ENCODE measurements at regions not wholly inside any gene's neighbourhood (a gene's known extent, or its start where the extent isn't known, plus 50 kb on each side); places are given as distances from the start of the nearest gene placed in this dataset.

DNA sequence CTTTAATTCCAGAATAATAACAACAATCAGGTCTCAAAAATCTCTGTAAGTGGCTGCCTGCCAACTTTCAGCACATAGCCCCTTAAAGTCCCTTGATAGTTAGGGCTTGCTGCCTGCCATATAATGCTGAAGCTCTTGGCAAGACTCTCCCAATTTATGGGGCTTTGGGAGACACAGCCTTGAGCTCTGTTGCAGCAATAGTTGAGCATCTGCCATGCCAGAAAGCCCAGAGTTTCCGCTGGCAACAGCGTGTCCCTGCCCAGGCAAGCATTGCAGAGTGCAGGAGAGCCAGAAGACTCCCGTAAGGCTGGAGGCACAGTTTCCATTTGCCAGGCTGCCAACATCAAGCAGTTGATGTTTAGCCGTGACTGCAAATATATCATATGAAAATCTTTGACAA lies 678.5 kb upstream of the NUDT12 start:
- TF ChIP-seq GATA2 (IDR thresholded peaks at IDR 0.05; ENCODE audit: low read depth, low read length) (no peak), GATA3 (IDR thresholded peaks at IDR 0.05; ENCODE audit: low read depth, low read length) (no peak)

DNA sequence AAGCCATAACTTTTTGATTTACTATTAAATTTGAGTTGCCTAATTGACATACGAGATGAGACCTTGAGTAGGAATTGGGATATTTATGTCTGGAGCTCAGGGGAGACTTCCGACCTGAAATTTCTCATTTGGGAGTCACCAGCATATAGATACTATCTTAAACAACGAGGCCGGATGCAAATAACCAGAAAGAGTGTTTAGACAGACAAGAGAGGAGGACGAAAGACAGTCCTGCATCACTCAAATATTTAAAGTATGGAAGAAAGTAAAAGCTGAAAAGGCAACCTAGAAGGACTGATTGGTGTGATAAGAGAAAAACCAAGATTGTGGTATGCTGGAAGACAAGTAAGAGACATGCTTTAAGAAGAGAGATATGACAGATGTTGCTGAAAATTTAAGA lies 675.0 kb upstream of the NUDT12 start:
- no peak for TF ChIP-seq GATA3 (IDR thresholded peaks at IDR 0.05; ENCODE audit: low read depth, low read length)
- no peak for TF ChIP-seq GATA2 (IDR thresholded peaks at IDR 0.05; ENCODE audit: low read depth, low read length)

DNA sequence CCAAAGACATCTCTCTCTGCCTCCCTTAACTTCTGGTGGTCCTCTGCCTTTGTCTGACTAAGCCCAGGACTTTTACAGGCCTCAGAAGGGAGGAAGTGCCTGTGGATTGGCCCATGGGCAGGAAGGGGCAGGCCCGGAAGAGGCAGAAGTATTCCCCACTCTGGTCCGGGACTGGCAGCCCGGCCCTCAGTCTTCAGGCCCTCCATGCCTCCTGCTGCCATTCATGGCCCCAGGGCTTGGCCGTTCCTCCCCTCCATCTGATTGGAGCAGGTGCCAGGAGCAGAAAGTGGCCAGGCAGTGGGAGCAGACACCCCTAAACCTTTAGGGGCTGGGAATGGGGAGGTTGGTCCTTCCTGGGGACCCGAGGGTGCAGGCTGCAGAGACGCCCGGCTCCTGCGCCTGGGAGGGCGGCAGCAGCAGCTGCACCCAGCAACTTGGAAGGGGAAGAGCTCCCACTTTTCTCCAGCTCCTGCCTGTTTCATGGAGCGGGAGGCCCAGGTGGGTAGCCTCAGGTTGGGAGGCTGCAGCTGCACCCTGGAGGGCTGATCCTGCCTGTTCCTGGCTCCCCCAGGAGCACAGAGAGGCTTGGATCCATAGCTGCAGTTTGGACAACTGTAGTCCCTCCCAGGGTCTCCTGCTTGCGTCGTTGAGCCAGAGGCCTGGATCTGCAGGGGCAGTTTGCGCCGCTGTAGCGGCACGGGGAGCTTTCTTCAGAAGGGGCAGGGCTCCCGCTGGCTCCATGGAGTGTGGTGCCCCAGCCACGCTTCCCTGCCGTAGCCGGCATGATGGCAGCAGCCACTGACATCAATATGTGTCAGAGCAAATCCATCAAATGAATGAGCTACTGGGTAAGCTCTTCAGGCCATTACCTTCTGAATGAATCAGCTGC lies 661.5 kb upstream of the NUDT12 start:
- TF ChIP-seq GATA2 (IDR thresholded peaks at IDR 0.05; ENCODE audit: low read depth, low read length) = no peak
- no peak for TF ChIP-seq GATA3 (IDR thresholded peaks at IDR 0.05; ENCODE audit: low read depth, low read length)

DNA sequence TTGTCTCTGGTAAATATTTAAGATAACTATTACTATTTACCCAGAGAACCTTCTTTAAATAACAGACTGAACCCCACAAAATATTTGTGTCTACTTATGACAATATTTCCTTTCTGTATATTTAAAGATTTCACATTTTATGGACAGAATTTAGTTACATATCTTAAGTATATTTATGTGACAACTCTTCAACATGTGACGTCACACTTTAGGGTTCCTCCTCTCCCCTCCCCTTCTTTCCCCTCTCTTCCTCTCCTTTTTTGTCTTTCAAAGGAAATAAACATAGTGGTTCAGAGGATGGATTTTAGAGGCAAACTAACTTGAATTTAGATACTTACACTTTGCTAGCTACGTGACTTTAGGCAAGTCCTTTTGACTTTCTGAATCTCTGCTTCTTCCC lies 655.6 kb upstream of the NUDT12 start:
- TF ChIP-seq GATA3 (IDR thresholded peaks at IDR 0.05; ENCODE audit: low read depth, low read length) = no peak

DNA sequence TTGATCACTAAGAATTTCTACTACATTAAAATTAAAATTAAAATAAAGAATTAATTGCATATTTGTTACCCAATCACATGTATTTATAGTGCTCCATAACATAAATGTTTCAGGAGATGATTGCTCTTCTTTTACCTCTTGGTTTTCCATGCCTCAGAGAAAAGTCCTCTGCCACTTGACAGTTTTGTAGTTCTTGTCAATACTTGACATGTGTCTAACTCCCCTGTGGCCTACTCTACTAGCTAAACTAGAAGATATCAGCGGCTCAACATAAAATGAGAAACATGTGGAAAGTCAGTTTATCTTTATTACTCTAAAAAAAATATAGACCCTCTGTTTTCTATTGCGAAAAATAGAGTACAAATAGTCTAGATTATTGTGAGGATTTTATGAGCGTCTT lies 650.6 kb upstream of the NUDT12 start:
- TF ChIP-seq GATA2 (IDR thresholded peaks at IDR 0.05; ENCODE audit: low read depth, low read length) = no peak
- no peak for TF ChIP-seq GATA3 (IDR thresholded peaks at IDR 0.05; ENCODE audit: low read depth, low read length)

DNA sequence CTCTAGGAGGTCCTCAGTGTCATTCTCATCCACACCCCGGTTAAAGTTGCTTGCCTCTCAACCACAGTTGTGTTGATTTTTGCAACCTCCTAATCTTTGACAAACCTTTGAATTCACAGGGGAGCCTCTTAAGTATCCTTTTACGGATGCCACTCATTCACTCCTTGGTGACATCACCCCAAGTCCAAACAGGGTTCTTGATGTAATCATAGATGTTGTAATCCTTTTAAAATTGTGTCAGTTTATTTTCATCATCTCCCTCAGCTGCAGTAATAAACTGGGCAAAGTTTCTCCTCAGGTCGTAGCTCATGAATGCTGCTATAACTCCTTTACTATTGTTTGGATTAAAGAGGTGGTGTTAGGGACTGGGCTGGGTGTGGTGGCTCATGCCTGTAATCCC lies 637.2 kb upstream of the NUDT12 start:
- no peak for TF ChIP-seq GATA2 (IDR thresholded peaks at IDR 0.05; ENCODE audit: low read depth, low read length)
- no peak for TF ChIP-seq GATA3 (IDR thresholded peaks at IDR 0.05; ENCODE audit: low read depth, low read length)

DNA sequence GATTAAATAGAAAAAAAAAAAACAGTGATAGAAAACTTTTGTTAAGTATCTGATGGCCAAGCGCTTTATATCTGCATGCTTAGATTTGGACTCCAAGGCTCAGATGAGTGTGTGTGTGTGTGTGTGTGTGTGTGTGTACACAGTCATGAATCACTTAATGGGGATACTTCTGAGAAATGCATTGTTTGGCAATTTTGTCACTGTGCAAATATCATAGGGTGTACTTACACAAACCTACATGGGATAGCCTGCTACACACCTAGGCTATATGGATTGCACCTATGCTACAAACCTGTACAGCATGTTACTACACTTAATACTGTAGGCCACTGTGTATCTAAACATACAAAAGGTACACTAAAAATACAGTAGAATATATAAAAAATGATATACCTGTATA lies 635.6 kb upstream of the NUDT12 start:
- no peak for TF ChIP-seq GATA2 (IDR thresholded peaks at IDR 0.05; ENCODE audit: low read depth, low read length)
- TF ChIP-seq GATA3 (IDR thresholded peaks at IDR 0.05; ENCODE audit: low read depth, low read length) = no peak

DNA sequence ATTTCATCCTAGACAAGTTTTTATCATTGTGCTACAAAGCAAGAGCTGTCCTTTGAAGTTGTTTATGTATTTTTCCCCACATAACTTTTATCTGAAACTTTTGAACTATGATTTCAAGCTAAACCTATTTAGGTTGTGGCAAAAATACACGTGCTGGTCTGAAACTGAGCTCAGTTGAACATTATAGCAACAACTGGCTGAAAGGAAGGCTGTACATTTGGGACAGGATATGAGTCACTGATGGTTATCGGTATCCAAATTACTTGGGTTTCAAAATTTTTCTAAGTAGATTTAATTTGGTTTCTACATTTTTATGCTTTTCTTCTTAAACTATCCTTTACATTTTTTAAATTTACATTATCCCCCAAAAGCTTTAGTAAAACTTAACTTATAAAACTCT lies 627.3 kb upstream of the NUDT12 start:
- TF ChIP-seq GATA2 (IDR thresholded peaks at IDR 0.05; ENCODE audit: low read depth, low read length) (no peak), GATA3 (IDR thresholded peaks at IDR 0.05; ENCODE audit: low read depth, low read length) (no peak)

DNA sequence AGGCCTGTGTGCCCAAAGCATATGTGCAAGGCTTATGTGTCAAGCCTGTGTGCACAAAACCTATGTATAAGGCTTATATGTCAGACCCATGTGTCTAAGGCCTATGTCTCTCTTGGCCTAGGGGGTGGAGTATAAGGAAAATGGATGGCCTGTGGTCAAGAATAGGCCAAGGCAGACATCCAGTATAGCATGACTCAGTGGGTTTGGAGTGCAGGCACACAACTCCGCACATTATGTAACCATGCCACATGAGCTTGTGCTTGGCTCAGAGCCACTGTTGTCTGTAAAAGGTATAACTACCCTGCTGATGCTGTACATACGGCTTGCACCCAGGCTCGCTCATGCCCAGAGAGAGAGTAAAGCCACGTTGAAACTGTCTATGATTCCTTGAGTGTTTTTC lies 626.4 kb upstream of the NUDT12 start:
- TF ChIP-seq GATA2 (IDR thresholded peaks at IDR 0.05; ENCODE audit: low read depth, low read length) (no peak), GATA3 (IDR thresholded peaks at IDR 0.05; ENCODE audit: low read depth, low read length) (no peak)

DNA sequence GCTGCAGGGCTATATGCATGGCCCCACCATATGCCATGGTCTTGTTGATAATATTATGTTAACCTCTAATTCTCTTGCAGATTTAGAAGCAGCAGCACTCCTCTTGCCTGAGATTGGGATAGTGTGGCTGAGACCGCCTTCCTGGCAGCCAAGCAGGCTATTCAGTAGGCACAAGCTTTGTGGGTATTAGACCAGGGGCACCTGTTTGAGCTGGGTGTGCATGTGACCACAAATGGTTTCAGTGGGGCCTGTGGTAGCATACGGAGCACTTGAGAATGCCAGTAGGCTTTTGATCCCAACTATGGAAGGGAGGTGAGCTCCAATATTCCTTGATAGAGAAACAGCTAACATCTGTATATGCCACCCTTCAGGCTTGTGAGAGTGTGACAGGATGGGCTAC lies 625.1 kb upstream of the NUDT12 start:
- TF ChIP-seq GATA2 (IDR thresholded peaks at IDR 0.05; ENCODE audit: low read depth, low read length) = no peak
- no peak for TF ChIP-seq GATA3 (IDR thresholded peaks at IDR 0.05; ENCODE audit: low read depth, low read length)

DNA sequence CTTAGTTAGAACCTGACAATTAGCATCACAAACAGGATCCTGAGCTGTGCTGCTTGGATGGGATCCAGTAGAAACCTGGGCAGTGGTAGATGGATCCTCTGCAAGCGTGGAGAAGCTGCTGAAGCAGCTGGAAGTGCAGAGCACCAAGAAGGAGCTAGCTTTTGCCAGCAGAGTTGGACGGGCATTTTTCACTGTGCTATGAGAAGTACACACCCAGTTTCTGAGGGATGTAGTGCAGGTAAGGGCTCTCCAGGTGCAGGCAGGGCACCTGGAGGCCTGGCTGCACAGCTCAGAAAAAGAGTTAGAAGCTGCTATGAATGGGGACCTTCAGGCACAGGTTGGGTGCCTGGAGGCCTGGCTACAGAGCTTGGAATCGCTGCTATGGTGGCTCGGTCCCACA lies 623.9 kb upstream of the NUDT12 start:
- TF ChIP-seq GATA3 (IDR thresholded peaks at IDR 0.05; ENCODE audit: low read depth, low read length) = no peak
- no peak for TF ChIP-seq GATA2 (IDR thresholded peaks at IDR 0.05; ENCODE audit: low read depth, low read length)

DNA sequence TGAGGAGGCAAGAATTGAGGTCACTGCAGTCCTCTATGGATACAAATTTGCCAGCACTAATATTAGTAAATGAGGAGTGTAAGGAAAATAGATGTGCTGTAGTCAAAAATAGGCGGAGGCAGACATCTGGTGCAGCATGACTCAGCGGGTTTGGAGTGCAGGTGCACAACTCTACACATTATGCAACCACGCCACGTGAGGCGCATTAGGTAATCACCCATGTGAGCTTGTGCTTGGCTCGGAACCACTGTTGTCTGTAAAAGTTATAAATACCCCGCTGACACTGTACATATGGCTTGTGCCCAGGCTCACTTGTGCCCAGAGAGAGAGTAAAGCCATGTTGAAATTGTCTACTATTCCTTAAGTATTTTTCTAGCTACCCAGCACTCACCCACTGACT lies 623.5 kb upstream of the NUDT12 start:
- TF ChIP-seq GATA3 (IDR thresholded peaks at IDR 0.05; ENCODE audit: low read depth, low read length) = no peak
- TF ChIP-seq GATA2 (IDR thresholded peaks at IDR 0.05; ENCODE audit: low read depth, low read length) = no peak

DNA sequence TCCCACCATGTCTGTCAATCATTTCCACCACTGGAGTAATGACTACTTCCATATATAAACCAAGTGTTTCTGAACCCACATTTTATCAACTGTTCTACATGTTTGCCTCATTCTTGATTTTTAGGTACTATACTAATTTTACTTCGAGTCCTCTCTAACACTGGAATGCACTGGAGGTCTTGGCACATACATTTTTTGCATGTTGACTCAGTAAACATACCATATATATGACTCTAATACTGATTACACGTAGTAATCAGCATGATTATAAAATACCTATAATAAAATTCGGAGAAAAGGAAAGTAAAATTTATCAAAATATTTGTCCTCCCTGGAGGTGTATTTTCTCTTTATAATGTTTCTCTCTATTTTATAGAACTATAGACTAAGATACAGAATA lies 621.7 kb upstream of the NUDT12 start:
- TF ChIP-seq GATA2 (IDR thresholded peaks at IDR 0.05; ENCODE audit: low read depth, low read length) = no peak
- no peak for TF ChIP-seq GATA3 (IDR thresholded peaks at IDR 0.05; ENCODE audit: low read depth, low read length)

DNA sequence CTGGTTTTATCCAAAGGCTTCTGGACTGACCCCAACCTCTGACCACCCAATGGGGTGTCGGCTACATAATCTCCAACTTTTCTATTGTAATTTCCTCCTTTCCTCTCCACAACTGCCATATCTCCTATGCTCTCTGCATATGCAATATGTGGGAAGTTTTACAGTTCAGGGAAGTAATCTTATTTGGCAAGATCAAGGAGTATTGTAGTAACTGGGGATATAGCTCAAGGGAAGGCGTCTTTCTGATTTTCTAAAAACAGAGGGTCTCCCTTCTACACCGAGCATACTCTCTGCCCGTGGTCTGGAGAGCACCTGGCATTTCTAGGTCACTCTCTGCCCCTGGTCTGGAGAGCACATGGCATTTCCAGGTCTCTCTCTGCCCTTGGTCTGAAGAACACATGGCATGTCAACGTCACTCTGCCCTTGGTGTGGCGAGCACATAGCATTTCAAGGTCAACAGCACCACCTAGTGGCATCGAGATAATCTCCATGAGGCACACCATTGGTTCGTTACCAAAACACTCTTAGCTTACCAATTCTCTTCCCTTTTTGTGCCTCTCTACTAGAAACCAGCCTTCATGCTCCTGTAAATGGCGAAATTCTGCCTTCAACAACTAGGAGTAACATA lies 616.4 kb upstream of the NUDT12 start:
- no peak for TF ChIP-seq GATA2 (IDR thresholded peaks at IDR 0.05; ENCODE audit: low read depth, low read length)
- TF ChIP-seq GATA3 (IDR thresholded peaks at IDR 0.05; ENCODE audit: low read depth, low read length) = no peak

DNA sequence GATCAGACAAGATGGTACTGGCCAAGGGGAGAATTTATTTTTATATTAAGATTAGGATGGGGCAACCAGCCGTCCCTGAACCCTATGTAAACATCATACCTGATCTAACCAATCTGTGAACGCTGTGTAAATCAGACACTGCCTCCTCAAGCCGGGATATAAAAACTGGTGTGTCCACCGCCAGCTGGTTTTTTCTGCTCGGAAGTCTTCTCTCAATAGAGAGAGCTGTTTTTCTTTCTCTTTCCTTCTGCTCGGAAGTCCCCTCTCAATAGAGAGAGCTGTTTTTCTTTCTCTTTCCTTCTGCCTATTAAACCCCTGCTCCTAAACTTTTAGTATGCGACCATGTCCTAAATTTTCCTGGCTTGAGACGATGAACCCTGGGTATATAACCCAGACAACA lies 615.5 kb upstream of the NUDT12 start:
- TF ChIP-seq GATA3 (IDR thresholded peaks at IDR 0.05; ENCODE audit: low read depth, low read length) = no peak
- no peak for TF ChIP-seq GATA2 (IDR thresholded peaks at IDR 0.05; ENCODE audit: low read depth, low read length)
